ENCODE measurements at regions not wholly inside any gene's neighbourhood (a gene's known extent, or its start where the extent isn't known, plus 50 kb on each side); places are given as distances from the start of the nearest gene placed in this dataset.

GRCh38 chr6:3905945-3906845, 57.0 kb downstream of the FAM50B start:
- TF ChIP-seq CTCF (IDR thresholded peaks at IDR 0.05) = peak in 1 of 7 experiments; percentile 14
- TF ChIP-seq POLR2A (IDR thresholded peaks at IDR 0.05) = peak in 1 of 3 donors; percentile 49
